ENCODE measurements at regions not wholly inside any gene's neighbourhood (a gene's known extent, or its start where the extent isn't known, plus 50 kb on each side); places are given as distances from the start of the nearest gene placed in this dataset.

- no peak for DNase-seq (ENCODE audit: extremely low spot score)
- 43% methylated on average over 7 of the region's 7 CpGs for WGBS
- Histone ChIP-seq H3K36me3 (ENCODE audit: insufficient read depth) (no peaks in the 10 kb centered on the region), H3K4me3 (ENCODE audit: low read depth, low read length) (no peak overlapping the region), H3K4me1 (ENCODE audit: insufficient read depth) (peaks cover 2% of the 10 kb centered on the region), H3K27ac (ENCODE audit: low read depth) (peak overlapping the region; percentile 61)
Measured at GRCh38 chr4:54547299-54548097, 110.3 kb upstream of the KIT start.

DNA sequence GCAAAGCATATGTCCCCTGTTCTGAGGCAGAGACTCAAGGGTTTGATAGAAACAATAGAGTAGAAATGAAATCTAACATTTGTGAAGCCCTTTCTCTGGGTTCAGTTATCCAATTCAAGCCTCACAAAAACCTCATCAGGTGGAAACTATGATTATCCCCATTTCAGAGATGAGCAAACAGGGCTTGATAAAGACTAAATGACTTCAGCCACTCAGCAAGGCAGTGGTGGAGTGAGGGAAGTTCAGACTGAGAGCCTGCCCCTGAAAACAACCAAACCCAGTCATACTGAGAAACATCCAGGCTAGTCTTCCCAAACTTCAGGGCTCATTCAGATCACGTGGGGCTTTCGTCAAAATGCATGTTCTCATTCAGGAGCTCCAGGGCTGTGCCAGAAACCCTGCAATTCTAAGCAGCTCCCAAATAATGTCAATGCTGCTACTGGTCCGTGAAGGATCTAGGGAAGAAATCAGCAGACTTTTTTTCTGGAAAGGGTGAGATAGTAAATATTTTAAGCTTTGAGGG, 109.6 kb upstream of the KIT start:
- DNase-seq (ENCODE audit: extremely low spot score) = no peak
- H3K4me3 ChIP-seq (ENCODE audit: low read depth, low read length) = no peak overlapping the region
- WGBS = 78% methylated on average over 3 of the region's 3 CpGs
- no peaks in the 10 kb centered on the region for H3K36me3 ChIP-seq (ENCODE audit: insufficient read depth)
- H3K4me1 ChIP-seq (ENCODE audit: insufficient read depth) = peaks cover 2% of the 10 kb centered on the region
- no peak overlapping the region for H3K27ac ChIP-seq (ENCODE audit: low read depth)

DNA sequence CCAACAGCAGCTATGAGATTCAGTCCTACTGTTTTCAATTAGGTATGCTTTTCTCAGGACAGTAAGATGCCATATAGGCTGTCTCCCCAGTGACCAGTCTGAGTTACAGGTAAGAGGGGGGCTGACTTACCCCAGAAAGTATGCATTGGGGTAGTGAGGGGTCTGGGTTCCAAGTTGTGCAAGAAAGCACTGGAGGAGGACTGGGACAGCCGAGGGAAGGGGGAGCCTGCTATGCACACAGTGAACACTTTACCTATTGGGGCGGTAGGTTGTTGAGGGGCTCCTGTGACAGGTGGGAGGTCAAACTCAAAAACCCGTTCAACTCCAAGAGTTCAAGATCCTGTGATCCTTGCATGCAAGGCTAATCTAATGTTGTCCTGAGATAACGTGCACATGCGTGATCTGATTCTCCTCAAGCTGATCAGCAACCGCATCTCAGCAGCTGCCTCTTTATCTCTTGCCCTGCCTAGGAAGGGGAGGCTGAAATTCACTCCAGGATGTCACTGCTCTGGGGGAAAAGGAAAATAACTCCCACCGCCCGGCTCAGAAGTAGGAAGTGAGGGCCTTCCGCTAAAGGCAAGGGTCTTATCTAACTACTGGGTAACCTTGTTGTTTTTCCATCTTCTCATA, 108.8 kb upstream of the KIT start:
- no peaks in the 10 kb centered on the region for H3K36me3 ChIP-seq (ENCODE audit: insufficient read depth)
- no peak overlapping the region for H3K27ac ChIP-seq (ENCODE audit: low read depth)
- H3K4me3 ChIP-seq (ENCODE audit: low read depth, low read length) = no peak overlapping the region
- WGBS = 76% methylated on average over 9 of the region's 9 CpGs
- peaks cover 2% of the 10 kb centered on the region for H3K4me1 ChIP-seq (ENCODE audit: insufficient read depth)
- no peak for DNase-seq (ENCODE audit: extremely low spot score)

DNA sequence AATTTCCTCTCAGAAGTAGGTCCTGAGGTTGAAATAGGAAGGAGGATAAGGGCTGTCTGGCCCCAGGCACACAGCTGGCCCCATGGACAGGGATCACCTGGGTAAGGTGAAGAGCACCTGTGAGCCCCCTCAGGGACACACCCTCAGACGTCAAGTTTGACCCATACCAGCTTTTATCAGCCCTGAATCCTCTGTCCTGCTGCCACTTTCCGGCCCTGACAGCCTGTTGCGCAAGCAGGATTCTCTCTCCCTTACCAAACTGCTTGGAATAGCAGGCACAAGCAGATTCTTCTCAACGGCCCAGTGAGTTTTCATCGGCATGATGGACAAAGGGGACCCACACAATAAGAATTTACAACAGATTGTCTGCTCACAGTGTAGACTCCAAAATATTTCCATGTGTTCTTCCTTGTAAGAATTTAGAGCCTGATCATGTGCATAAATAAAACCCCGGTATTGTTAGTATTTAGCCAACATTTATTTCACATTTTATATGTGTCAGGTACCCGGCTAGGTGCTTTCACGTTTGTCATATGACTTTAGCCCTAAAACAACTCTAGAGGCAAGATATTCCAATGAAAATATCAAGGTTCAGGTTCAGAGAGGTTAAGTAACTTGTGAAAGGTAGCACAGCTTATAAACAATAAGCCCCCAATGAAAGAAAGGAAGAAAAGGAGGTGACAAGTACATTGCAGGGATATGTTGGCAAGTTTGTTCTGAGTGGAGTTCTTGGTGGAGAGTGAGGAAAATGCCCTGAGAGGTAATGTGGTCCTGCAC, 107.2 kb upstream of the KIT start:
- WGBS = 53% methylated on average over 8 of the region's 8 CpGs
- Histone ChIP-seq H3K27ac (ENCODE audit: low read depth) (no peak overlapping the region), H3K4me3 (ENCODE audit: low read depth, low read length) (no peak overlapping the region), H3K4me1 (ENCODE audit: insufficient read depth) (no peaks in the 10 kb centered on the region), H3K36me3 (ENCODE audit: insufficient read depth) (no peaks in the 10 kb centered on the region)
- no peak for DNase-seq (ENCODE audit: extremely low spot score)

- Histone ChIP-seq H3K36me3 (ENCODE audit: insufficient read depth) (no peaks in the 10 kb centered on the region), H3K4me1 (ENCODE audit: insufficient read depth) (no peaks in the 10 kb centered on the region), H3K27ac (ENCODE audit: low read depth) (no peak overlapping the region), H3K4me3 (ENCODE audit: low read depth, low read length) (no peak overlapping the region)
- DNase-seq (ENCODE audit: extremely low spot score) = no peak
- 78% methylated on average over 5 of the region's 5 CpGs for WGBS
Measured at GRCh38 chr4:54553001-54553400, 104.8 kb upstream of the KIT start.

- no peak for DNase-seq (ENCODE audit: extremely low spot score)
- no peaks in the 10 kb centered on the region for H3K4me1 ChIP-seq (ENCODE audit: insufficient read depth)
- H3K27ac ChIP-seq (ENCODE audit: low read depth) = no peak overlapping the region
- H3K36me3 ChIP-seq (ENCODE audit: insufficient read depth) = no peaks in the 10 kb centered on the region
- 79% methylated on average over 9 of the region's 9 CpGs for WGBS
- H3K4me3 ChIP-seq (ENCODE audit: low read depth, low read length) = no peak overlapping the region
Measured at GRCh38 chr4:54554339-54554990, 103.3 kb upstream of the KIT start.

DNA sequence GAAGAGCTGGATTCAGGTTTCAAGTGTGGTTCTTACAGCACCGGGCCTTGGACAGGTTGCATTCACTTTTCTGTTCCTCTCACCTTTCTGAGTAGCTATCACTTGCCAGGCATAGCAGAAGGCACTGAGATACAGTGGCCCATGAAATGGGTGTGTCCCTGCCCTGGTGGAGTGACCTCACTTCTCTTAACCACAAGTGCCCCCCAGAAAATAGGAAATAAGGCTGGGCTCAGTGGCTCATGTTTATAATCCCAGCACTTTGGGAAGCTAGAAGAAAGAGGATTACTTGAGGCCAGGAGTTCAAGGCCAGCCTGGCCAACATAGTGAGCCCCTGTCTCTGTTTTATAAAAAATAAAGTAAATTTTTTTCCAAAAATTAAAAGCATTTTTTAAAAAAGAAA, 101.7 kb upstream of the KIT start:
- no peaks in the 10 kb centered on the region for H3K36me3 ChIP-seq (ENCODE audit: insufficient read depth)
- 83% methylated on average over 1 of the region's 1 CpG for WGBS
- no peak for DNase-seq (ENCODE audit: extremely low spot score)
- H3K4me3 ChIP-seq (ENCODE audit: low read depth, low read length) = no peak overlapping the region
- H3K4me1 ChIP-seq (ENCODE audit: insufficient read depth) = no peaks in the 10 kb centered on the region
- no peak overlapping the region for H3K27ac ChIP-seq (ENCODE audit: low read depth)

DNA sequence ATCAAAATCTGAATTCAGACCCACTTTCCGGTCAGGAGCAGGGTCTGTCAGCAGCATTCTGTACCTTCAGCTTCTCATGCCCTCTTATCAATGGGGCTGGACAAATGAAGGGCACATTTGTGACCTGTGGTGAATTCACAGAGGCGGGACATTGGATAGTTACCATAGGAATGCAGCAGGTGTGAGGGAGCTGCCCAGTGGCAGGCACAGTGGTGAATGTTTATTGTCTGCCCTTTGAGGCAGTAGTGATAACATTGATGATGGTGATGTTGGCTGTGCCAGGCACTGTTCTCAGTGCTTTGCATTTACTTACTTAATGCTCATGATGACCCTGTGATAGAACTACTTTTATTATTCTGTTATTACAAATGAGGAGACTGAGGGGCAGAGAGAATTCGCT, 101.2 kb upstream of the KIT start:
- no peaks in the 10 kb centered on the region for H3K4me1 ChIP-seq (ENCODE audit: insufficient read depth)
- DNase-seq (ENCODE audit: extremely low spot score) = no peak
- no peak overlapping the region for H3K4me3 ChIP-seq (ENCODE audit: low read depth, low read length)
- WGBS = 91% methylated on average over 3 of the region's 3 CpGs
- H3K27ac ChIP-seq (ENCODE audit: low read depth) = no peak overlapping the region
- H3K36me3 ChIP-seq (ENCODE audit: insufficient read depth) = no peaks in the 10 kb centered on the region

- 80% methylated on average over 2 of the region's 2 CpGs for WGBS
- no peaks in the 10 kb centered on the region for H3K36me3 ChIP-seq (ENCODE audit: insufficient read depth)
- no peak overlapping the region for H3K4me3 ChIP-seq (ENCODE audit: low read depth, low read length)
- no peak overlapping the region for H3K27ac ChIP-seq (ENCODE audit: low read depth)
- H3K4me1 ChIP-seq (ENCODE audit: insufficient read depth) = no peaks in the 10 kb centered on the region
- no peak for DNase-seq (ENCODE audit: extremely low spot score)
Measured at GRCh38 chr4:54558889-54559677, 98.7 kb upstream of the KIT start.

DNA sequence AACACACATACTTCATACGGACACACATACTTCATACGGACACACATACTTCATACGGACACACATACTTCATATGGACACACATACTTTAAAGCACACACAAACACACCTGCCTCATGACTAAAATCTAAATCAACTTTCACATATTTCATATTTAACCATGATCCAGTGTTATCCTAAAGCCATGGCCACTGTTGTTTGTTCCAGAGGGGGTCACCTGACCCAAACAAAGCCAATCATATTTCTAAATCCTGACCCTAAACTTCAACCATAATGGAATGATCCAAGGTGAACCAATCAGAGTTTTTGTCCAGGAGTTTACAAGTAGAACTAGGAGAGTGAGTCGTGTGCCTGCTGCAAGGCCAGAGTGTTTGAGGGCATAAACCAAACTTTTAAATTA, 97.2 kb upstream of the KIT start:
- DNase-seq (ENCODE audit: extremely low spot score) = no peak
- Histone ChIP-seq H3K4me3 (ENCODE audit: low read depth, low read length) (no peak overlapping the region), H3K4me1 (ENCODE audit: insufficient read depth) (no peaks in the 10 kb centered on the region), H3K36me3 (ENCODE audit: insufficient read depth) (no peaks in the 10 kb centered on the region), H3K27ac (ENCODE audit: low read depth) (no peak overlapping the region)
- WGBS = 54% methylated on average over 4 of the region's 4 CpGs

- no peak for DNase-seq (ENCODE audit: extremely low spot score)
- WGBS = 79% methylated on average over 5 of the region's 5 CpGs
- H3K4me1 ChIP-seq (ENCODE audit: insufficient read depth) = no peaks in the 10 kb centered on the region
- no peaks in the 10 kb centered on the region for H3K36me3 ChIP-seq (ENCODE audit: insufficient read depth)
- H3K4me3 ChIP-seq (ENCODE audit: low read depth, low read length) = no peak overlapping the region
- no peak overlapping the region for H3K27ac ChIP-seq (ENCODE audit: low read depth)
Measured at GRCh38 chr4:54561940-54562339, 95.8 kb upstream of the KIT start.

DNA sequence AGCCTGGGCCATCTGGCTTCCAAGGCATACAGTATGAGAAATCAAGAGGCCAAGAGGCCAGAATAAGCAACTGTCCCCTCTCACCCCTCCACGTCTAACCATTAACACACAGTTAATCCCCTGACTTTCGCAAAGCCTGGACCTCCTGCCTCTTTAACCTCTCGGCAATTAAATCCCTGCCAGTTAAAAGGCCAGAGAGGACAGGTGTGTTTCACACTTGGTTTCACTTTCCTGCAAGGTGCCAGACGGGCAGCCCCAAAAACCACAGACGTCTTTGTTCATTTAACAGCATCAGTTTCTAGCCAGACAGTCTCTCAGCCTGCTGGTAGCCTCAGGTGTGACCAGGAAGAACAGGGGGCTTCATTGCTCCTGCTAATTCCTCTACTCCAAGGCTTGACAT, 91.1 kb upstream of the KIT start:
- Histone ChIP-seq H3K4me3 (ENCODE audit: low read depth, low read length) (no peak overlapping the region), H3K36me3 (ENCODE audit: insufficient read depth) (no peaks in the 10 kb centered on the region), H3K27ac (ENCODE audit: low read depth) (no peak overlapping the region), H3K4me1 (ENCODE audit: insufficient read depth) (no peaks in the 10 kb centered on the region)
- WGBS = 67% methylated on average over 5 of the region's 5 CpGs
- DNase-seq (ENCODE audit: extremely low spot score) = no peak

DNA sequence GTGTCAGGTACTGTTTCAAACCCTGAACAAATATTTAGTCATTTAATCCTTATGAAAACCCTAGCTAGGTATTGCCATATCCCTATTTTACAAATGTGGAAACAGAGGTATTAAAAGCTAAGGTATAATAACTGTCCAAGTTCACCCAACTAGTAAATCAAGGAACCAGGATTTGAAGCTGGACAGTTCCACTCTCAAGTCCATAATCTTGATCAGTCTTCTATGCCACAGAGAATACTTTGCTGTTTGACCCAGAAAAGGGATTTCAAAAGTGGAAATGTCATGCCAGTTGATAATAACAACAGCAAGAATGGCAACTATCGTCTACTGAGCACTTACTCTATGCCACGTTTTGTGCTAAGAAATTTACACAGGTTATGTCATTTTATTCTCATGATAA, 90.4 kb upstream of the KIT start:
- 88% methylated on average over 2 of the region's 2 CpGs for whole genome bisulfite sequencing
- Histone ChIP-seq H3K4me3 (ENCODE audit: low read depth, low read length) (no peak overlapping the region), H3K4me1 (ENCODE audit: insufficient read depth) (no peaks in the 10 kb centered on the region), H3K27ac (ENCODE audit: low read depth) (no peak overlapping the region), H3K36me3 (ENCODE audit: insufficient read depth) (no peaks in the 10 kb centered on the region)
- no peak for DNase-seq (ENCODE audit: extremely low spot score)
